Adrenal gland (tissue), 5 donors: ENCODE measurements at regions not wholly inside any gene's neighbourhood (a gene's known extent, or its start where the extent isn't known, plus 50 kb on each side); places are given as distances from the start of the nearest gene placed in this dataset.

Experiments used
- POLR2A ChIP-seq, 2 donors: fragments of 450-650 bp; IDR thresholded peaks; one replicate each; pipeline ENCODE4 v1.6.1; 2017; ENCODE audit warnings: antibody characterized with exemption in 2 of 2, mild to moderate bottlenecking in 2 of 2, moderate library complexity in 1 of 2
- TF ChIP-seq, protein P1 (sequence below), 6 experiments: fragments of 450-650 bp in 4 of 6; fragments of 200-600 bp in 2 of 6; sonication (generic) in 1 of 6; IDR thresholded peaks; 1 replicate in 5 of 6; 2 replicates in 1 of 6; pipeline versions ENCODE4 v1.5.1 to v1.8.0; 2016 to 2021; ENCODE audit warnings: antibody characterized with exemption in 6 of 6, mild to moderate bottlenecking in 2 of 6, moderate library complexity in 1 of 6
- donor health status: DM: no; HTN: no; CAD: no.

DNA sequence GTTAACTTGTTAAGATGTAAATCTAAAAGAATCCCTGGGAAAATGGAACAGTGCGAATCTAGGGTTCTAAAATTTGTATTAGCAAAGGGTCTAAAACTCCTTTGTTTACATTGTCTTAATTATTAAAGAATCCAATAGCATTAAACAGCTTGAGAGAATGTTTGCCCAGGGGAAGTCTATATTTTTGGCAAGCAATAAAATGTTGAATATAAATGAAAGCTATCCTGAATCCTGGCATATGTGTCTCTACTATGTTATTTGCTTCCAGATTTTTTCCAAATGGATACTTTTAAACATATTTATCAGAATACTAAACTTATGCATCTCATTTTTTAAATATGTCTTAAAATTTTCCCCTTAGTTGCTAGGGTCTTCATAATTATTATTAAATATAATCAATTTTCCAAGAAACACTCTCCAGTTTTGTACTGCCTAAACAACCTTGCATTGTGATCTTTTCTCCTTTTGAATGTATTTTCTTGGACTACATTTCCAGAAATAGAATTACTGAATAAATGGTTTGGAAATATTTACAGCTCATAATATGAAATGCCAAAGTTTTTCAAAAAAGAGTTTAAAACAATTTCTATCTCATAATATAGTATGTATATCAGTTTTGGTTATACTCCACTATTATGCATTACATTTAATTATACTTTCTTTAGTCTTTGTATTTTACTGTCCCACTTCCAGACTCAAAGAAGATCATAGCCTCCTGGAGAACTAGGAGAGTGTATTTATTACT is 304.8 kb downstream of the USP25 start:
- TF ChIP-seq POLR2A (IDR thresholded peaks at IDR 0.05), result no peak
- TF ChIP-seq, protein P1, sequence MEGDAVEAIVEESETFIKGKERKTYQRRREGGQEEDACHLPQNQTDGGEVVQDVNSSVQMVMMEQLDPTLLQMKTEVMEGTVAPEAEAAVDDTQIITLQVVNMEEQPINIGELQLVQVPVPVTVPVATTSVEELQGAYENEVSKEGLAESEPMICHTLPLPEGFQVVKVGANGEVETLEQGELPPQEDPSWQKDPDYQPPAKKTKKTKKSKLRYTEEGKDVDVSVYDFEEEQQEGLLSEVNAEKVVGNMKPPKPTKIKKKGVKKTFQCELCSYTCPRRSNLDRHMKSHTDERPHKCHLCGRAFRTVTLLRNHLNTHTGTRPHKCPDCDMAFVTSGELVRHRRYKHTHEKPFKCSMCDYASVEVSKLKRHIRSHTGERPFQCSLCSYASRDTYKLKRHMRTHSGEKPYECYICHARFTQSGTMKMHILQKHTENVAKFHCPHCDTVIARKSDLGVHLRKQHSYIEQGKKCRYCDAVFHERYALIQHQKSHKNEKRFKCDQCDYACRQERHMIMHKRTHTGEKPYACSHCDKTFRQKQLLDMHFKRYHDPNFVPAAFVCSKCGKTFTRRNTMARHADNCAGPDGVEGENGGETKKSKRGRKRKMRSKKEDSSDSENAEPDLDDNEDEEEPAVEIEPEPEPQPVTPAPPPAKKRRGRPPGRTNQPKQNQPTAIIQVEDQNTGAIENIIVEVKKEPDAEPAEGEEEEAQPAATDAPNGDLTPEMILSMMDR (IDR thresholded peaks at IDR 0.05), result no peak
